CD4-positive, alpha-beta memory T cell (primary cell): ENCODE measurements at regions not wholly inside any gene's neighbourhood (a gene's known extent, or its start where the extent isn't known, plus 50 kb on each side); places are given as distances from the start of the nearest gene placed in this dataset.
A peak's percentile ranks its signal among the peaks of the same experiment; 100 is the strongest.

Experiments
- CTCF ChIA-PET: fragments of 350-600 bp; sonication (Branson Sonifier 250); formaldehyde crosslinking; loops from one replicate; lab custom pipeline; 2021; ENCODE audit warnings: inconsistent platforms; ENCODE audit not compliant: partially characterized antibody; lab: Charles Lee
- POLR2A ChIA-PET: fragments of 350-600 bp; sonication (Branson Sonifier 250); formaldehyde crosslinking; loops from one replicate; lab custom pipeline; 2021; ENCODE audit not compliant: partially characterized antibody; lab: Charles Lee
- DNase-seq, 5 donors: peaks; one replicate each; pipeline versions ENCODE4 v3.0.0 to v3.0.0-alpha.2; 2020 to 2022; ENCODE audit warnings: mixed read lengths in 1 of 5
- H3K27ac ChIP-seq: one replicate; pipeline ENCODE4 v1.7.0; 2013; ENCODE audit warnings: low read depth, low read length
- H3K27me3 ChIP-seq: 2 replicates; pipeline ENCODE4 v1.7.0; 2013; ENCODE audit warnings: mild to moderate bottlenecking, low read length, moderate library complexity; ENCODE audit not compliant: insufficient read depth
- H3K36me3 ChIP-seq: 2 replicates; pipeline ENCODE4 v1.7.0; 2013; ENCODE audit warnings: mild to moderate bottlenecking, low read length, moderate library complexity; ENCODE audit not compliant: insufficient read depth
- H3K4me1 ChIP-seq: 2 replicates; pipeline ENCODE4 v1.7.0; 2013; ENCODE audit warnings: mild to moderate bottlenecking, low read length, moderate library complexity; ENCODE audit not compliant: insufficient read depth
- H3K4me3 ChIP-seq, 2 donors: one replicate each; pipeline ENCODE4 v1.7.0; 2013; ENCODE audit warnings: low read length in 2 of 2, mild to moderate bottlenecking in 1 of 2
- H3K9me3 ChIP-seq, 2 donors: one replicate each; pipeline ENCODE4 v1.7.0; 2013; ENCODE audit warnings: low read length in 2 of 2, control low read depth in 1 of 2; ENCODE audit not compliant: control insufficient read depth in 1 of 2
- H3K27ac Mint-ChIP-seq, 7 donors: one replicate each; pipeline ENCODE4 v1.8.0; 2020 to 2021; ENCODE audit warnings: mixed read lengths in 7 of 7, mild to moderate bottlenecking in 6 of 7, inconsistent platforms in 3 of 7, moderate library complexity in 3 of 7
- H3K27me3 Mint-ChIP-seq, 2 donors: one replicate each; pipeline ENCODE4 v1.8.0; 2020 to 2021; ENCODE audit warnings: mixed read lengths in 2 of 2
- H3K36me3 Mint-ChIP-seq, 2 donors: one replicate each; pipeline ENCODE4 v1.8.0; 2020 to 2021; ENCODE audit warnings: mixed read lengths in 2 of 2, inconsistent platforms in 1 of 2, mild to moderate bottlenecking in 1 of 2
- H3K4me1 Mint-ChIP-seq, 4 donors: one replicate each; pipeline ENCODE4 v1.8.0; 2020 to 2021; ENCODE audit warnings: mixed read lengths in 4 of 4, mild to moderate bottlenecking in 1 of 4
- H3K4me3 Mint-ChIP-seq, 8 donors: one replicate each; pipeline ENCODE4 v1.8.0; 2020 to 2021; ENCODE audit warnings: mixed read lengths in 8 of 8, mild to moderate bottlenecking in 7 of 8, moderate library complexity in 6 of 8, inconsistent platforms in 3 of 8
- H3K9me3 Mint-ChIP-seq, 8 donors: one replicate each; pipeline ENCODE4 v1.8.0; 2020 to 2021; ENCODE audit warnings: mixed read lengths in 8 of 8, mild to moderate bottlenecking in 5 of 8, inconsistent platforms in 3 of 8, moderate library complexity in 1 of 8
- intact Hi-C: fragments of 100-400 bp; cut with micrococcal nuclease; formaldehyde crosslinking; loops from one replicate; pipeline ENCODE4 v1.15.1; 2023

DNA sequence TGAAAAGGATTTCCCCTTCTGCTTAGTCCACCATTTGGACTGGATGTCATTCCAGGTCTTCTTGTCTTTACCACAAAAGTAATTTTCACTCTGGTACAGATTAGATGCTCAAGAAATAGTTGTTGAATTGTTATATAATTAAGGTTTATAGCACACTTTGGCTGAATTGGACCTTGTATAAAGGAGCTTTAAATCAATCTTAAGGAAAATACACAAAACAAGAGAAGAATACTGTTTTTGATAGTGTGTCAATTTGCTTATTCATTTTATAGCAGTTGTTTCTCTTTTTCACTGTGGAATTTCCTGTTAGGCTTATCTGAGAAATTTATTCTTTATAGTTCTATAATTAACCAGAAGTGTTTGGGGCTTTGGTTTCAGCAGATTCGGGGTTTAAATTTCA lies 62.7 kb upstream of the TDRD3 start:
- Histone ChIP-seq H3K36me3 (no peaks in the 10 kb centered on the region), H3K27ac (no peak overlapping the region), H3K4me3 (no peak overlapping the region), H3K4me1 (no peaks in the 10 kb centered on the region), H3K9me3 (no peaks in the 10 kb centered on the region), H3K27me3 (no peaks in the 10 kb centered on the region)
- CTCF ChIA-PET: interaction anchor here (1.0 kb wide), 2 partner anchors 97 to 652 kb away, joined by 3 read pairs; no protein-coding TSS in a partner anchor
- Mint-ChIP-seq H3K4me1 (no peaks in the 10 kb centered on the region), H3K4me3 (no peak overlapping the region), H3K36me3 (no peaks in the 10 kb centered on the region), H3K9me3 (peaks cover 0 to 4% (median 0%) of the 10 kb centered on the region in 8 donors), H3K27me3 (peaks cover 1 to 2% of the 10 kb centered on the region in 2 donors), H3K27ac (no peak overlapping the region)
- DNase-seq: no peak
- intact Hi-C loops: no loop called here
- POLR2A ChIA-PET: no interaction called here

DNA sequence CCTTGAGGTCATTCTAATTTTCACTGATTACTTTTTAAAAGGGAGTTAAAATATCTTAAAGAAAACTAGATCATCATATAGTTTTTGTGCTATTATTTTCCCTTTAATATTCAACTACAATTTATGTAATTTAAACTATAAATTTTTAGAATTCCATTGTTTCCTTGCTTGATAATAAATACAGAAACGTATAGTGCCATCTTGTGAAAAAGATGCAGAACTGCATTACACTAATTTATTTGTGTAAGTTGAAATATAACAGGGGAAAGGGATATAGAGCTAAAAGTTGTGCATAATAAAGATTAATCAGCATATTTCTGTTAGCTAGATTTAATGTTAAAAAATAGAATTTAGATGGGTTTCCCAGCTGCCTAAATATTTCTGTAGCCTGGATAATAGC lies 61.5 kb upstream of the TDRD3 start:
- POLR2A ChIA-PET: no interaction called here
- CTCF ChIA-PET: interaction anchor here (1.0 to 1.9 kb wide), 4 partner anchors 9 to 944 kb away, joined by 3 to 8 read pairs (median 5); no protein-coding TSS in a partner anchor
- Mint-ChIP-seq H3K4me1 (no peaks in the 10 kb centered on the region), H3K9me3 (peaks cover 0 to 4% (median 0%) of the 10 kb centered on the region in 8 donors), H3K4me3 (no peak overlapping the region), H3K36me3 (no peaks in the 10 kb centered on the region), H3K27me3 (peaks cover 0 to 1% of the 10 kb centered on the region in 2 donors), H3K27ac (no peak overlapping the region)
- intact Hi-C loops: loop anchor here (1.0 kb wide), 2 partner anchors 655 to 944 kb away; no protein-coding TSS in a partner anchor
- no peaks in the 10 kb centered on the region for H3K27me3 ChIP-seq
- no peaks in the 10 kb centered on the region for H3K4me1 ChIP-seq
- no peaks in the 10 kb centered on the region for H3K36me3 ChIP-seq
- peak in 1 of 5 donors; percentile 6 for DNase-seq
- no peak overlapping the region for H3K4me3 ChIP-seq
- H3K27ac ChIP-seq: no peak overlapping the region
- no peaks in the 10 kb centered on the region for H3K9me3 ChIP-seq

DNA sequence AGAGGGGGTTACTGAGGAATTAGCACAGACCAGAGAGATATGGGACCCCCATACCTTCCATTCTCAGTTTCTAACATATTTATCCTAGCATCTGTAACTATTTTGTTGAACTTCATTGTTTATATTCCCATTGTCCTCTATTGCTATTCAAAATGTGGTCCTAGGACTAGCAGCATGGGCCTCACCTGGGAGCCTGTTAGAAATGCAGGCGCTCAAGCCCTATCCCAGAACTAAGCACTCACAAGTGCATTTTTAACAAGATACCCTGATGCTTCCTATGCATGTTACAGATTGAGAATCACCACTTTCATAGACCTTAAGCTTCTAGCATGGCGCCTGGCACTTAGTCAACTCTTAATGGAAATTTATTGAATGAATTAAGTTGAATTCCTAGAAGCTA lies 58.3 kb upstream of the TDRD3 start:
- Mint-ChIP-seq H3K4me3 (no peak overlapping the region), H3K9me3 (peaks cover 0 to 6% (median 2%) of the 10 kb centered on the region in 8 donors), H3K27me3 (peaks cover 5 to 8% of the 10 kb centered on the region in 2 donors), H3K27ac (no peak overlapping the region), H3K36me3 (no peaks in the 10 kb centered on the region), H3K4me1 (no peaks in the 10 kb centered on the region)
- intact Hi-C loops: no loop called here
- H3K27ac ChIP-seq: no peak overlapping the region
- H3K27me3 ChIP-seq: no peaks in the 10 kb centered on the region
- H3K4me1 ChIP-seq: no peaks in the 10 kb centered on the region
- POLR2A ChIA-PET: no interaction called here
- CTCF ChIA-PET: interaction anchor here (1.5 kb wide), 1 partner anchor 9 kb away, joined by 6 read pairs; no protein-coding TSS in a partner anchor
- no peak overlapping the region for H3K4me3 ChIP-seq
- DNase-seq: no peak
- H3K36me3 ChIP-seq: no peaks in the 10 kb centered on the region
- H3K9me3 ChIP-seq: no peaks in the 10 kb centered on the region

DNA sequence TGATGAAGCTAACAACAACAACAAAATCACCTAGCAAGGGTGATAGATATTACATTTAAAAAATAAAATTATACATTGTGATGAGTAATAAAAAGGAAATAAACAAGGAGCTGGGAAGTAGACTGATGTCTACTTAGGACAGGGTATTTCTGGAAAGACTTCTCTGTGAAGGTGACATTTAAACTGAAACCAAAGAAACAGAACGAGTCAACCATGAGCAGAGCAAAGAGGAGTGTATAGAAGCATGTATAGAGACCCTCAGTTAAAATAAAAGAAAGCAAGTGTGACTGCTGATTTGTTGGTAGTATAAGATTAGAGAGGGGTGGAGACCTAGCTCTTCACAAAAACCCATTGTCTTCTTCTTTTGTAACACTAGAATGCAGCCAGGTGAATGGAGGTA lies 53.0 kb upstream of the TDRD3 start:
- Mint-ChIP-seq H3K27me3 (peaks cover 21 to 24% of the 10 kb centered on the region in 2 donors), H3K4me3 (no peak overlapping the region), H3K27ac (no peak overlapping the region), H3K9me3 (peaks cover 0 to 6% (median 2%) of the 10 kb centered on the region in 8 donors), H3K36me3 (no peaks in the 10 kb centered on the region), H3K4me1 (no peaks in the 10 kb centered on the region)
- Histone ChIP-seq H3K9me3 (no peaks in the 10 kb centered on the region), H3K4me1 (no peaks in the 10 kb centered on the region), H3K36me3 (no peaks in the 10 kb centered on the region), H3K27me3 (no peaks in the 10 kb centered on the region), H3K27ac (no peak overlapping the region), H3K4me3 (no peak overlapping the region)
- intact Hi-C loops: no loop called here
- no peak for DNase-seq
- POLR2A ChIA-PET: no interaction called here
- CTCF ChIA-PET: no interaction called here

DNA sequence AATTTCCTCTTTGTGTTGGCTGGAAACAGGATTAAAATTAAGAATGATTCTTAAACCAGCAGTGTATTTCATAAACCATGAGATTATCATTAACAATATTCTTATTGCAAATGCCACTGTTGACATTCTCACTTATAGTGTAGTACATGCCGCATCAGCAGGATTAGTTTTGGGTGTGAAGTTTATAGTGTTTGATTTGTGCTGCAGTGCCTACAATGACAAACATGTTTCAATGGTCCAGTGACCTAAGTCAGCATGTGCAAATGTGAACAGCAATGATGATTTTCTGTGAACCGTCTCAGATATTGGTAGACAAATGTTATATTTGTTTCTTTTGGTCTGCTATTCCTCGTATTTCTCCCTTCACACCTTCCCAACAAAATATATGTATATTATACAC lies 49.8 kb upstream of the TDRD3 start:
- ChIA-PET CTCF (no interaction called here), POLR2A (no interaction called here)
- Histone ChIP-seq H3K36me3 (no peaks in the 10 kb centered on the region), H3K9me3 (no peaks in the 10 kb centered on the region), H3K4me1 (no peaks in the 10 kb centered on the region), H3K27me3 (no peaks in the 10 kb centered on the region), H3K27ac (no peak overlapping the region), H3K4me3 (no peak overlapping the region)
- H3K4me3 Mint-ChIP-seq: no peak overlapping the region
- peaks cover 0 to 2% (median under 1%) of the 10 kb centered on the region in 8 donors for H3K9me3 Mint-ChIP-seq
- H3K36me3 Mint-ChIP-seq: no peaks in the 10 kb centered on the region
- intact Hi-C loops: no loop called here
- DNase-seq: no peak
- no peaks in the 10 kb centered on the region for H3K4me1 Mint-ChIP-seq
- peaks cover 18 to 33% of the 10 kb centered on the region in 2 donors for H3K27me3 Mint-ChIP-seq
- no peak overlapping the region for H3K27ac Mint-ChIP-seq
